ENCODE measurements at regions not wholly inside any gene's neighbourhood (a gene's known extent, or its start where the extent isn't known, plus 50 kb on each side); places are given as distances from the start of the nearest gene placed in this dataset.

DNA sequence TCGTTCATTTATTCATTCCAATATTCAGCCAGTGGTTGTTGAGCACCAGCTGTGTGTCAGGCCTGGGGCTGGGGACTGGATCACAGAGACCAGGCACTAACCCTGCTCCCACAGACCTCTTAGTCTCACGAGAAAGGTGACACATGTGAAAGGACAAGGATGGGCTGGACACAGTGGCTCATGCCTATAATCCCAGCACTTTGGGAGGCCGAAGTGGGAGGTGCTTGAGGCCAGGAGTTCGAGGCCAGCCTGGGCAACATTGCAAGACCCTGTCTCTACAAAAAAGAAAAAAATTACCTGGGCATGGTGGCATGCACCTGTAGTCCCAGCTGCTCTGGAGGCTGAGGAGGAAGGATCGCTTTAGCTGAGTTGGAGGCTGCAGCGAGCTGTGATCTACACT is 105.9 kb upstream of the SDK1 start:
- no peak for DNase-seq

DNA sequence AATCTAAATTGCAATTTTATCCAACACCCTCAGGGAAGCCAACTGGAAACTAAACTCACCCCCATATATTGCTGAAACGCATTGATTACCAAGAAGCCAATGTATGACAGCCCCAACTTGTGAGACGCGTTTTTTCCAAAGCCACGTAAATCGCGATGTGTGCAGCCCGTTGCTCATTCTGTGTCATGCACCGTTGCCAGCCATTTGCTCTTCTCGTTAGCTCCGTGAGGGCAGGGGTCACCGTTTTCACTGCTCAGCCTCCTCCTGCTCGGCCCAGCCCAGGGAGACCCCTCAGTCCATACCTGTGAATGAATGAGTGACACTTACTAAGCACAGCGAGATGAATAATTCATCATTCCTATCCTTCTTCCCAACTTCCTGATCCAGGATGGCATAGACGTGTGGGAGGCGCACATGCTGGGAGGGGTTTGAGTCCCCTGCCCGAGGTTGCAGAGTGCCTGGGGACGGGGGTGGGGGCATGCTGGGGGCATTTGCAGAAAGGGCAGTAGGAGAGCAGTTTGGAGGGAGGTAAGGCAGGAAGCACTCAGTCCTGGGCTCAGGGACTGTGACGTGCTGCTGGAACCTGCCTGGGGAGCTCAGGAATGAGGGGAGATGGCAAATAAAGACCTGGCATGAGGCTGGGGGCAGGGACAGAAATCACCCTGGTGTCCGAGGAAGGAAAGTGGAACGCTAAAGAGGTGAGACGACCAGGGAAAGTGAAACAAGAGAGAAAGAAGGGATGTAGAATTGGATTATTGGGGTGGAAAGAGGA is 104.2 kb upstream of the SDK1 start:
- no peak for DNase-seq

DNA sequence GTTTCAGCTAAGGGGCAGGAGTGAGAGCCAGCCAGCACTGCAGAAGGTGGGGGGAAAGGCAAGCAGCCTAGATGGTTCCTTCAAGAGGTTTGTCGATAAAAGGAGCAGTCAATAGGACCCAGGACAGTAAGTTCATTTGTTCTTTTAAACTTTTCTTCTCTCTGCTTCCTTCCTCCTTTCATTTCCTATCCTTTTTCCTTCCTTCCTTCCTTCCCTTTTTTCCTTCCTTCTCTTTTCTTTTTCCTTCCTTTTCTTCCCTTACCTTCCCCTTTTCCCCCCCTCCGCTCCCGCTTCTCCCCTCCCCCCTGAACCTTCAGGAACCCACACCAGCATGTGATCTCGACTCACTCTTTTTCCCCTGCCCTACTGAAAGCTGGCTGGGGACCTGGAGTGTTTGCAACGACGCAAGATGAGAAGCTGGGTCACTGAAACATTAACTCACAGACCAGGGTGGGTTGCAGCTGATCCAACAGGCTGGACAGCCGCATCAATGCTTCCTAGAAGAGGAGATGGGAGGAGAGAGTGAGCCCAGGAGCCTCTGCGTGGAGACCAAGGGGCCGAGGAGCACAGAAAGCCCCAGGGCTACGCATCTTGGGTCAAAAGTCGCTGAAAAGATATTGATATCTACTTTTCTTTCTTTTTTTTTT is 103.4 kb upstream of the SDK1 start:
- no peak for DNase-seq

DNA sequence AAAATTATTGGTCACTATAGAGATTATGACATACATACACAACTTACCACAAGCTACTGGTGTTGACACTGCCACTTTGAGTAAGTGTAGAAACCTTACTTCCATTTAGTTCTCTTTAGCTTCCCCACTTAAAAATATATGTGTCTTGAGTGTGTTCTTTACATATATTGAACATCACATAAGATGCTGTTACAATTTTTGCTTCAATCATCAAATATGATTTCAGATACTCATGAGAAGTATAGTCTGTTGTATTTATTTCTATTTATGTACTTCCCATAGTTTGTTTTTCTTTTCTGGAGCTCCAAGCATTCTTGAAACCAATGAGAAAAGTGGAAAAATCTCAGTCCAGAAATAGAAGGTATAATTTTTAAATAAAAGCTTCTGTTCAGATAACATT is 102.7 kb upstream of the SDK1 start:
- no peak for DNase-seq

DNA sequence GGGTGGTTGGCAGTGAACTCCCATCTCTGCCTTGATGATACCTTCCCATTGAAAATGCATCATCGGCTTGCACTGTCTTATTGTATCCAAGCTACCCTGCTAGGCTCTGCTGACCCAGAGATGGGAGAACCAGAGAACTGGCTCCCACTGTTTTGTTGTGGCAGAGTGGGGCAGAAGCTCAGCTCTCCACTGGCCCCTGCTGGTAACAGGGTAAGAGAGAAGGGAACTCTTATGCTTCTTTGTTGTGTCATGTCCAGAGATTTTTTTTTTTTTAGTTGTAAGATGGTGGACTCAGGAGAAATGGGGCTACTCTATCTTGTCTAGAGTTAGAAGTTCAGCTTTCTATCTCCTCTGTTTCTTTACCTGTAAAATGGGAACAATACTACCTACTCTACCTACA is 100.5 kb upstream of the SDK1 start:
- DNase-seq: no peak

DNA sequence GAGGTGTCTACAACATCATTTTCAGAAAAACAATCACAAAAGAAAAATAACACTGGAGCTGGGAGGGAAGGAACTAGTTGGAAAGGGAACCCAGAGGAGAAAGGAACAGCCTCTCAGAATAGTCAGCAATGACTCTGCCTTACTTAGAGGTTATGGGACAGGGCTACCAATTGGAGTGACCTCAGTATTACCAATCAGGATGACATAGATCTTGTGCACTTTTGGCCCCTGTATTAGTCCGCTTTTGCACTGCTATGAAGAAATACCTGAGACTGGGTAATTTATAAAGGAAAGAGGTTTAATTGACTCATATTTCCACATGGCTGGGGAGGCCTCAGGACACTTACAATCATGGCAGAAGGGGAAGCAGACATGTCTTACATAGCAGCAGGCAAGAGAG is 99.7 kb upstream of the SDK1 start:
- DNase-seq: no peak

DNA sequence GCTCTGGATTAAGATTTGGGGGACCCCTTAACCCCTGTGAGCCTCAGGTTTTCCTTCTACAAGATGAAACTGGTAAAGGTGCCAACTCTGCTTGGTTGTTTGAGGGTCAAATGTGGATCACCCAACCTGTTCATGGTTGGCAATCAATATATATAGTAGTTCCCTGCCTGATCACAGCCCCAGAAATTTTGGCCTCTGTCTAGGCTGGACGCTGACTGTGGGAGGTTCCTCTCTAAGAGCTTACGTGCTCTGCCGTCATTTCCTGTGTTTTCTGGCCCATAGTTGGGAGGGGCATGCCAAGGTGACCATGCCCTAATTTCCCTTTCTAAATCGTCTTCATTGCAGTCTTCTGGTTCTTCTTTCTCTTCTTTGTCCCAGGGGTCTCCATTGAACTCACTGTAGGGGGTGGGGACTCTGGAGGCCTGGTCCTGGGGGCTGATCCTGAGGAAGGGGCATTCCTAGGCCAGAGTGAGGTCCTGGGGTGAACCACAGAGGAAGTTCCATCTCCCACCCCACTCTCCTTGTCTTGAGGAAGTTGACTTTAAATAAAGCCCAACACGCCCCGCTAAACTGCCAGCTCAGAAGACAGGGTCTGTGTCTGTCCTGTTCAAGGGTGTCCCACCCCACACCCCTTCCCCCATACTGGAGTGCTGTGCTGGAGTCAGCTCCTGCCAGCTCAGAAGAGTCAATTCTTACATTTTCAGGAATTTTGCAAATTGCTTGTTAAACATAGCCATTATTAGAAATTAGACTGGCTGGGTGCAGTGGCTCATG is 98.9 kb upstream of the SDK1 start:
- DNase-seq: no peak

DNA sequence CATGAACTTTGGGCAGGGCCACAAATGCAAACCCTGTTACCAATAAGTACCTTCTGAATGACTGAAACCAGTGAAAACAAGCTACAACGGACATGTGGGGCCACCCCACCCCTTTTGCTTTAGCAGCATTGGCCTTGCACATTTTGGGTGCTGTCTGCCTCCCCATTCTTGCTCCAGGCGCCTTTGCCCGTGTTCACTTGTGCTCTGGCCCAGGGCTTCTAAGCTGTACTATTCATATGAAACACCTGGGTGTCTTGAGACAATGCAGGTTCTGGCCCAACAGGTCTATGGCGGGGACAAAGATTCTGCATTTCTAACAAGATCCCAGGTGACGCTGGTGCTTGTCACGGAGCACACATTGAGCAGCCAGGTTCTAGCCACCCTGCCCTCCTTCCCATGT is 96.5 kb upstream of the SDK1 start:
- DNase-seq: no peak

DNA sequence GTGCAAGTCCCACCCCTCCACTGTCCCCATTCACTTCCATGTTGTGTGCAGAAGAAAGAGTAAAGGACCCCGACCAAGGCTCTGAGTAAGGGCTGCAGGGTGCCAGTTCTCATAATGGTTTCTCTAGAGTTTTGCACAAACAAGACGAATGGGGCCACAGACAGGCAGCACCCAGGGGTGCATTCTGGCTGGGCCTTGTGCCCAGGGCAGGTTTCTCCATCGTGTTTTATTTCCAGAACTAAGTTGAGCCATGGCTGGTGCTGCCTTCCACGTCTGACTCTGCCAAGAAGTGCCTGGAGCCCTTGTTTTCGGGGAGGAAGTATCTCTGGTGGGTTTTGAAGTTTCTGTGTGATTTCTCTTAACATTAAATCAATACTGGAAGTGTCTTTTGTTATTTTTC is 95.0 kb upstream of the SDK1 start:
- no peak for DNase-seq

DNA sequence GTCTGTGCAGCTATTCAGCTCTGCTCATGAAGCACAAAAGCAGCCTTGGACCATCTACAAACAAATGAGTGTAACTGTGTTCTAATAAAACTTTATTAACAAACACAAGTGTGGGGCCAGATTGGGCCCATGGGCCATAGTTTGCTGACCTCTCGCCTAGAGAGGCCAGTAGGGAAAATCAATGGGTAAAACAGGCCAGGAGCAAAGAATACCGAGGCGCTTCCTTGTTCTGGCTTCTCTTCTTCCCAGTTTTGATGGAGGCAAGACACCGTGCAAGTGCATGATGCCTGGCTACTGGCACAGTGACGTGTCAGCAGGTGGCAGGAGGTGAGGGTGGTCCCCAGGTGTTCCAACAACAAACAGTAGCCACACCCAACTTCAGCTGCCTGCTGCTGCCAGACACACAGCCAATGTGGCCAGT is 94.3 kb upstream of the SDK1 start:
- no peak for DNase-seq

DNA sequence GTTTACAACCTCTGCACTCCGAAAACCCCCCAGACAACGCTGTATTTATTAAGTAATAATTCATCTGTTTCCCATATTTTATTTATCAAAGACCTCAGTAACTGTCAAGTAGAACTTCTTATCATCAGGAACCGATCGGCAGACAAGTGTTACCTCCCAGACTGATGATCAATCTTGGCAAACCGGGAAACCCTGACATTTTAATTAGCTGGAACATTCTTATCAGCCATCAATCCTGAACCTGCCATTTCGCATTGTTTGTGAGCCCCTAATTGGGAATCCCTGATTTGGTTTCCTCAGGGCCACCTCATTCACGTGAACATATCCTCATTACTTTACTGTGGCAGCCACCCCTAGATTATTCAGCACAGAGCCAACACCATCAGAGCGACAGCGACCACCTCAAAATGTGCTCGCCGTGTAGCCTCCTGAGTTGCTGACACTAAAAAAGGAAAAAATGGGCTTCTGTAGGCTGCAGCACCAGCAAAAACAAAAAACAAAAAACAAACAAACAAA is 93.6 kb upstream of the SDK1 start:
- DNase-seq: no peak

DNA sequence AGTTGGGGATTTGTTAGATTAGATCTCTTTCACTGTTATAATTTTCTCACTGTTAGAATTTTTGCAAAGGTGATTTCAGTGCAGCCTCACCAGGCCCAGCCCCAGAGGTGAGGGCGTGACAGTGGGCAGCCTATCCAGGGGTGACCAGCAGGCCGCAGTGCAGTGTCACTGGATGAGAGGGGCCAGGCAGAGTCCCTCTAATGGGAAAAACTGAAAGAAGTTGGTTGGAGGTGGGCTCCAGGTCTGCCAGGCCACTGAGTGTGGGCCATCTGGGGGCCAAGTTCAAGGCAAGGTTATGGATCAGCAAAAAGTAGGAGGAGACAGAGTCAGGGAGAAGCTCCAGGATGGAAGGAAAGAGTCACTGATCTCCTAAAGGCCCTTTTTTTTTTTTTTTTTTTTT is 90.5 kb upstream of the SDK1 start:
- DNase-seq: no peak

DNA sequence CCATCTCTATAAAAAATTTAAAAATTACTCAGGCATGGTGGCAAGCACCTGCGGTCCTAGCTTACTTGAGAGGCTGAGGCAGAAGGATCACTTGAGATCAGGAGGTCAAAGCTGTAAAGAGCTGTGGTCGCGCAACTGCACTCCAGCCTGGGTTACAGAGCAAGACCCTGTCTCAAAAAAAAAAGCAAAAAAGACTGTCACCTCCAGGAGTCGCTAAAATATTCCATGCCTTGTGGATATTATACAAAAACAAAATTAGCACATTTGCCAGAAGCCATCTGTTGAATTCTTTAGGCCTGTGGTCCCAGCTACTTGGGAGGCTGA is 87.0 kb upstream of the SDK1 start:
- no peak for DNase-seq

DNA sequence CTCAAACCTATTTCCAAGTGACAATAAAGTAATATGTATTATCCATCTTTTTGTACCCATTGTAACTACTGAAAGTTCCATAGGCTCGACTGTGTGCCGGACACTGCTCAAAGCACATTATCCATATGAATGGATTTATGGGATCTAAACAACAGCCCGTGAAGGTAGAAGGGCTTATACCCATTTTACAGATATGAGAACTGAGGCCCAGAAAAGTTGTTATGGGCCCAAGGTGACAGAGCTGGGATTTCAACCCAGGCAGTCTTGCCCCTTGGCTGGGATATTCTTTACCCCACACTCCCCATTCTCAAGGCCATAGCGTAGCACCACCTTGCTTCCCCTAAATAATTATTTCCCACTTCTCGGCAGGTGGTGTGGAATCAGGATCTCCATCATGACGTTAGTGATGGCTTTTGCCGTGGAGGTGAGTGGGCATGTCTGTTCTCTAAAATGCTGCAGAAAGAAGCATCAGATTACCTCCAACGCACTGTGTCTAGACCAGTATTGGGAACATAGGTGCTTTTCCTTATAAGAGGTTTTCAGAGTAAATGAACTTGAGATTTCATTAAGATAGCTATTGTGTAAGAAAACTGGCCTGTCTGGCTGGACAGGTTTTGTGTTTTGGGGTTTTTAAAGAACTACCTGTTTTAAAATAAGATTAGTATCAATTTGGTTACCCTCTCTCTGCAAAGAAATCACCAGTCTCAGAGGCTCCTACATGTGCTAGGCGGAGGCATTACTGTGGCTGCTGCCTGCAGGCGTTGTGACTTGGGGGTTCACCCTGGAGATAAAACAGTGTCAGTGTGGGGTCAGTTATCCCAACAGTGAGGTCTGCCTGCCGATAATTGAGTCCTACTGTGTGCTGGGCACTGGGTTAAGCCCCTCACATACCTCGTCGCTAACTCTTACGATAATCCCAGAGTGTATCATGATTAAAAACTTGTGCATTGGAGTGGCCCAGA is 85.1 kb upstream of the SDK1 start:
- peak; percentile 57 for DNase-seq

DNA sequence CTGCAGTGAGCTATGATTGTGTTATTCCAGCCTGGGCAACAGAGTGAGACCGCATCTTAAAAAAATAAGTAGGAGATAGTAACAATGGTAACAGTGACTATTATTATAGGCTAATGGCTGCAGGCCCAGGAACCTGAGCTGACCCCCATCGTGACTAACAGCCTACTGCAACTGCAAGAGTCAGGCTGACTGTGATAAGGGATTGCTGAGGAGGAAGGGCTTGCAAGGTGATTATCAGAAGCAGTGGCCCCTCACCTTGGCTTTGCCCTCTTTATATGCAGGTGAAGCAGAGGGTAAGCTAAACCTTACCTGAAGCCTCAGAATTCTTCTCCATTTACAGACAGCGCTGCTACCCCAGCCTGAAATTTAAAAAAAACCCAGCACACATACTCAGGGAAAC is 83.9 kb upstream of the SDK1 start:
- DNase-seq: no peak

DNA sequence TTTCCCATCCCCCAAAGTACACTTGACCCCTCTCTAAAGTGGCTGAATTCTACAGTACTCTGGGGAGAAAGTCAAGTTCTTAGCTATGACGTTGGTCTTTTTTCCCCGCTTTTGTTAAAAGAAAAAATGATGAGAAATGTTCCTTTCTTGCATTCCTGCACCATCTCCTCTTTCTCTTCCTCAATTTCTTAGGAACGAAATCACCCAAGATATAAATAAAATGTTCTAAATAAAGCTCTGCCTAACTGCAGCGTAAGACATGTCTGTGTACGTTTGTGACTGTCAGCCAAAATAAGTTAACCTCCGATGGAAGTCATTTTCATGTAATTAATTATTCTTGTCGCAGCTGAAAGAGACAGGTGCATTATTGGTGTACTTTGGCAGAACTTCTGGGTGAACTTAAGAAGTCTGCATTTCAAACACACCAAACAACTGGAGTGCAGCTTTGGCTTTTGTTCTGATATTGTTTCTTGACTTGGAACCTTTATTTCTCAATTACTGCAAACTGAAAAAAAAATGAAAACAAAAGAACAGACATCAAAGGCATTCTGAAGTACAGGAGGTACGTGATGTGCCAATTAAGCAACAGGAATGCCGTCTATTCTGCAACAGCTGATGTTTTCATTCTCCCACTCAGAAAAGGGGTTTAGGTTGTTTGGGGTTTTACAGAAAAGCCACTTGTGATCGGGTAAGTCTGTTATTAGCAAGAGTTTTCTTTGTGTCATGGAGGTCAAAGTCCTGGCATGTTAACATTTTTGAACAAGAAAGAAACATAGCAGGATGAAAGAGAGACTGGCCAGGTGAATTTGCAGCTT is 82.4 kb upstream of the SDK1 start:
- DNase-seq: no peak

DNA sequence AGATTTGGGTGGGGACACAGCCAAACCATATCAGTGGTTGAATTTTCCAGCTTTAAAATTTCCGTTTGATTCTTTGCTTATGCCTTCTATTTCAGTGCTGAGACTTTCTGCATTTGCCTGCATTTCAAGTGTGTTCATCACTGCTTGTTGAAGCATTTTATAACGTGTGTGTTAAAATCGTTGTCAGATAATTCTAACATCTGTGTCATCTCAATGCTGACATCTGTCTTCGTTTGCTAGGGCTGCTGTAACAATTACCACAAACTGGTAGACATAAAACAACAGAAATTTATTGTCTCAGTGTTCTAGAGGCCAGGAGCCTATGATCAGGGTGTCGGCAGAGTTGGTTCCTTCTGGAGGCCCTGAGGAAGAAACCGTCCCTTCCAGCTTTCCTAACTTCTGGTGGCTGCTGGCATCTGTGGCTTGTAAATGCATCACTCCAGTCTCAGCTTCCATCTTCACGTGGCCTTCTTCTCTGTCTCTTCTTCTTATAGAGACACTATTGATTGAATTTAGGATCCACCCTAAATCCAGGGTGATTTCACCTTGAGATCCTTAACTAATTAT is 71.1 kb upstream of the SDK1 start:
- no peak for DNase-seq

DNA sequence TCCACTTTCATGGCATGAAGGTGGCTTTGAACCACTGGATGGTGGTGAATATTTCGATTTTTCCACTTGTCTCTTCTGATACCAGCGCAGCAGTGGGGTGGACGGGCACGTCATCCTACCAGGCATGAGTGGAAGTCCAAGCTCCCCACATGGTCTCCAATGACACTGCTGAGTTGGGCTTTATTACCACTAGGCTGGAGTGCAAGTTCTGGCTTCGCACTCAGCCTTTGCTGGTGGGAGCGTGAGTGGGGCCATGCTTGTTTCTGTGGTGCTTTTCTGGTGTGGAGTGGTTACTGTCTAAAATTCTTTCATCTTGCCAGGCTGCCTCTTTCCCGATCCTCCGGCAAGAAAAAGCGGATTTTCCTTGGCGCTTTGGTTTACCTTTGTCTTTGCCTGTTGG is 70.1 kb upstream of the SDK1 start:
- DNase-seq: no peak

DNA sequence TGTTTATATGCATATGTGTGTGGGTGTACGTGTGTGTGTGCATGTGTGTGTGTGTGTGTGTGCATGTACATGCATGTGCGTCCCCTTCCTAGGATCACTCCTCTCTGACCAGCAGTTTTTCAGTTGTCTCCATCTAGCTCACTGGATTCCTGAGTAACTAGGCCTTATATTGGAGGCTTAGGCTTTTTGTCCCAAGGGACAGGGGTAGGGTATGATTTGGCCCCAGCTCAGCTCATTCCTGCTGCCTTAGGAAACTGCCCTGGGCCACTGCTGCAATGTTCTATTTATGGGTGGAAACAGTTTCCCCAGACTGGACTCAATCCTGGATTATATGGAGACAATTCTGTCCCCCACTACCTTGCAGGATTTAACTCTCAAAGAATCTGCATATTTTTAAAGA is 68.8 kb upstream of the SDK1 start:
- no peak for DNase-seq

DNA sequence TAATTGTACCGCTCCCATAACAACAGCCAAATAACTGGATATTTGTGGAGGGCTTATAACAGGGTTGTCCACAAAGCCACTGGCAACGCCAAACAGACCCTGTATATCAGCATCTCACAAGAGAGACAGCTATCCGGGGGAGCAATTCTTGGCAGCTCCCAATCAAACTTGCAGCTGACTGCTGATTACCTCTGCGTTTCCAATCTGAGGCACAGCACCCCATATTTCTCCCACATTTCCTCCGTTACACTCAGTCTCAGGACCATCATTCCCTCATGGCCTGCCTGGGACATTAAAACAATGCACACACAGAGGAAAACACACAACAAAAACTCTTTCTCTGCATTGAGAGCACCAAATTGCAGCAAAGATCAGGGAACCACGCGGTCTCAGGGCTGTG is 67.8 kb upstream of the SDK1 start:
- DNase-seq: no peak

DNA sequence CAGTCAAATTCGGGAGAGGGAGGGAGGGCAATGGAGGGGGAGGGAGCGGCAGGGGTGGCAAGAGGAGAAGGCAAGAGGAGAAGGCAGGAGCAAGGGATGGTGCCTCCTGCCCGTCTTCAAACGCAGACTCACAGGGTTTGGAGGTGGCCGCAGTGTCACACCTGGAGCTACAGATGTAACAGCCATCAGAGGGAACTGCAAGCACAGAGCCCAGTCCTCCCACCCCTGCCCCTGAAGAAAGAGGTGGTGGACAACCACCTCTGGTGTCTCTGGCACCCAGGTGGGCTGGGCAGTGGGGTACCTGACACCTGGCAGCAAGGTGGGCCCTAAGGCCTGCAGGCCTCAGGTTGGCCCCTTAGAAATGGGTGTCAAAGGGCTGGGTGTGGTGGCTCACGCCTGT is 67.0 kb upstream of the SDK1 start:
- no peak for DNase-seq

Measured in left kidney (tissue), 1 donor.